WTC11 (cell line): ENCODE measurements at regions not wholly inside any gene's neighbourhood (a gene's known extent, or its start where the extent isn't known, plus 50 kb on each side); places are given as distances from the start of the nearest gene placed in this dataset.

Experiments used
- ATAC-seq: fragments of 200-7000 bp; cut with Tn5 transposase; 2 replicates; pipeline ENCODE4 v1.10.0; 2021; ENCODE audit warnings: mild to moderate bottlenecking, moderate library complexity
- CTCF ChIA-PET: fragments of 300-600 bp; sonication (Branson Sonifier 250); formaldehyde crosslinking; loops from one replicate; lab custom pipeline; 2021; ENCODE audit warnings: antibody characterized with exemption; lab: Charles Lee
- POLR2A ChIA-PET: fragments of 350-600 bp; sonication (Branson Sonifier 250); formaldehyde crosslinking; loops from one replicate; lab custom pipeline; 2021; ENCODE audit warnings: antibody characterized with exemption; lab: Charles Lee
- DNase-seq: peaks from one replicate; pipeline ENCODE4 v3.0.0; 2021; ENCODE audit warnings: low spot score
- H3K27ac Mint-ChIP-seq: 2 replicates; pipeline ENCODE4 v1.8.0; 2021; ENCODE audit warnings: mixed read lengths
- H3K27me3 Mint-ChIP-seq: 2 replicates; pipeline ENCODE4 v1.8.0; 2021; ENCODE audit warnings: low read depth, mild to moderate bottlenecking, moderate library complexity, mixed read lengths
- H3K36me3 Mint-ChIP-seq: 2 replicates; pipeline ENCODE4 v1.8.0; 2021; ENCODE audit warnings: mixed read lengths
- H3K4me1 Mint-ChIP-seq: 2 replicates; pipeline ENCODE4 v1.8.0; 2022; ENCODE audit warnings: mixed read lengths
- H3K4me3 Mint-ChIP-seq: 2 replicates; pipeline ENCODE4 v1.8.0; 2021; ENCODE audit warnings: mild to moderate bottlenecking, moderate library complexity, mixed read lengths
- H3K9me3 Mint-ChIP-seq: 2 replicates; pipeline ENCODE4 v1.8.0; 2021; ENCODE audit warnings: mixed read lengths
- AR ChIP-seq: fragments of 250-450 bp; sonication (Bioruptor Pico); IDR thresholded peaks from 2 replicates; pipeline ENCODE4 v1.9.0; 2021; ENCODE audit warnings: mild to moderate bottlenecking
- ATF1 ChIP-seq: sonication (generic); formaldehyde crosslinking; IDR thresholded peaks from 2 replicates; pipeline ENCODE4 v1.8.1; 2023; ENCODE audit warnings: mild to moderate bottlenecking, moderate library complexity, missing genetic modification reagents
- ATF2 ChIP-seq: sonication (generic); formaldehyde crosslinking; IDR thresholded peaks from 2 replicates; pipeline ENCODE4 v1.8.1; 2022; ENCODE audit warnings: low read depth, missing genetic modification reagents, borderline replicate concordance
- CDX4 ChIP-seq: fragments of 250-450 bp; sonication (Bioruptor Pico); IDR thresholded peaks from 2 replicates; pipeline ENCODE4 v1.9.0; 2021; ENCODE audit warnings: moderate library complexity, mild to moderate bottlenecking, inconsistent platforms, borderline replicate concordance
- CREB1 ChIP-seq: sonication (generic); formaldehyde crosslinking; IDR thresholded peaks from 2 replicates; pipeline ENCODE4 v1.8.0; 2023; ENCODE audit warnings: mild to moderate bottlenecking, missing genetic modification reagents
- E2F5 ChIP-seq: sonication (generic); formaldehyde crosslinking; IDR thresholded peaks from 2 replicates; pipeline ENCODE4 v1.8.1; 2022; ENCODE audit warnings: mild to moderate bottlenecking, moderate library complexity, missing genetic modification reagents
- FOXP4 ChIP-seq: sonication (generic); formaldehyde crosslinking; IDR thresholded peaks from 2 replicates; pipeline ENCODE4 v1.8.0; 2022; ENCODE audit warnings: mild to moderate bottlenecking, missing genetic modification reagents
- GABPB1 ChIP-seq: sonication (generic); formaldehyde crosslinking; IDR thresholded peaks from 2 replicates; pipeline ENCODE4 v1.8.1; 2023; ENCODE audit warnings: mild to moderate bottlenecking, missing genetic modification reagents
- IRF2 ChIP-seq: sonication (generic); formaldehyde crosslinking; IDR thresholded peaks from 2 replicates; pipeline ENCODE4 v1.8.0; 2022; ENCODE audit warnings: low read depth, missing genetic modification reagents, borderline replicate concordance
- JAZF1 ChIP-seq: fragments of 250-450 bp; sonication (Bioruptor Pico); IDR thresholded peaks from 2 replicates; pipeline ENCODE4 v1.9.0; 2021; ENCODE audit warnings: moderate library complexity, mild to moderate bottlenecking, inconsistent platforms
- JUN ChIP-seq: sonication (generic); formaldehyde crosslinking; IDR thresholded peaks from 2 replicates; pipeline ENCODE4 v1.8.0; 2023; ENCODE audit warnings: mild to moderate bottlenecking, missing genetic modification reagents
- NFATC4 ChIP-seq: fragments of 250-450 bp; sonication (Bioruptor Pico); IDR thresholded peaks from 2 replicates; pipeline ENCODE4 v1.9.0; 2021; ENCODE audit warnings: mild to moderate bottlenecking
- NFYB ChIP-seq: sonication (generic); formaldehyde crosslinking; conservative IDR thresholded peaks from 2 replicates; pipeline ENCODE4 v1.8.0; 2022; ENCODE audit warnings: low read depth, missing genetic modification reagents
- NR2C2 ChIP-seq: sonication (generic); formaldehyde crosslinking; IDR thresholded peaks from 2 replicates; pipeline ENCODE4 v1.8.0; 2022; ENCODE audit warnings: mild to moderate bottlenecking, missing genetic modification reagents
- PRRX2 ChIP-seq: fragments of 250-450 bp; sonication (Bioruptor Pico); IDR thresholded peaks from 2 replicates; pipeline ENCODE4 v1.8.0; 2021; ENCODE audit warnings: mild to moderate bottlenecking
- RORB ChIP-seq: fragments of 250-450 bp; sonication (Bioruptor Pico); IDR thresholded peaks from 2 replicates; pipeline ENCODE4 v1.9.0; 2021; ENCODE audit warnings: mild to moderate bottlenecking
- TP53 ChIP-seq: sonication (generic); formaldehyde crosslinking; IDR thresholded peaks from 2 replicates; pipeline ENCODE4 v1.8.1; 2023; ENCODE audit warnings: mild to moderate bottlenecking, missing genetic modification reagents
- ZNF219 ChIP-seq: sonication (generic); formaldehyde crosslinking; IDR thresholded peaks from 2 replicates; pipeline ENCODE4 v1.8.0; 2023; ENCODE audit warnings: missing genetic modification reagents, mild to moderate bottlenecking, borderline replicate concordance
- ZNF263 ChIP-seq: sonication (generic); formaldehyde crosslinking; IDR thresholded peaks from 2 replicates; pipeline ENCODE4 v1.8.1; 2022; ENCODE audit warnings: low read depth, mild to moderate bottlenecking, moderate library complexity, missing genetic modification reagents
- TF ChIP-seq, protein P1 (sequence below): sonication (generic); formaldehyde crosslinking; IDR thresholded peaks from 2 replicates; pipeline ENCODE4 v1.8.0; 2023; ENCODE audit warnings: mild to moderate bottlenecking, missing genetic modification reagents
- TF ChIP-seq, protein P2 (sequence below): fragments of 250-450 bp; sonication (Bioruptor Pico); IDR thresholded peaks from 2 replicates; pipeline ENCODE4 v1.8.0; 2021; ENCODE audit warnings: mild to moderate bottlenecking
- TF ChIP-seq, protein P3 (sequence below): fragments of 250-450 bp; sonication (Bioruptor Pico); IDR thresholded peaks from 2 replicates; pipeline ENCODE4 v1.9.0; 2021; ENCODE audit warnings: mild to moderate bottlenecking, borderline replicate concordance

- no peak for TF ChIP-seq CDX4
- TF ChIP-seq ZNF219, result no peak
- no peak for TF ChIP-seq FOXP4 (CRISPR knock-in tag)
- no peak for TF ChIP-seq NR2C2 (CRISPR knock-in tag)
- TF ChIP-seq GABPB1, result no peak
- no peak for TF ChIP-seq JAZF1 (CRISPR knock-in tag)
Measured at GRCh38 chr3:99544786-99545281, 93.6 kb upstream of the COL8A1 start (continued).

DNA sequence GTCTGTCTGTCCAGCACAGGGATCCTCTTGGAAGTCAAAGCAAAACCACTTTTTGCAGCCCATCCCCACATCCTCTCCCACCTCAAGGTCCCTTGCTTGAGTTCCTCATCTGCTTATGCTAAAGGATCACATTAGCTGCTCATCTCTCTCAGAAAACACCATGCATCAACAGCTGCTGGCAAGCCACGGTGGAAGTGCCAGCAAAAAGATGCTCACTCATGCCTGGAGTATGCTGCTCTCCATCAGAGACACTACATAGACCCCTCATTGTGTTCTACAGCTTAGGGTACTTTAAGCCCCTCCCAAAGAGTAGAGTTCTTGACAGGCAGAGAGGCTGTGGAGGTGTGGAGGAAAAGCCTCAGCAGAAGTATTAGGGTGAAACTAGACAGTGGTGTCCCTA, 94.6 kb upstream of the COL8A1 start:
- CTCF ChIA-PET, result interaction anchor here (0.8 kb wide), 1 partner anchor 12 kb away, joined by 3 read pairs; no protein-coding TSS in a partner anchor
- no peaks in the 10 kb centered on the region for H3K27me3 Mint-ChIP-seq
- POLR2A ChIA-PET, result no interaction called here
- ATAC-seq (no peak), DNase-seq (no peak)
- peaks cover 8% of the 10 kb centered on the region for H3K9me3 Mint-ChIP-seq
- peaks cover 12% of the 10 kb centered on the region for H3K4me1 Mint-ChIP-seq
- no peak overlapping the region for H3K27ac Mint-ChIP-seq
- H3K36me3 Mint-ChIP-seq, result no peaks in the 10 kb centered on the region
- H3K4me3 Mint-ChIP-seq, result no peak overlapping the region
- TF ChIP-seq NFATC4 (no peak), E2F5 (CRISPR knock-in tag) (no peak), ZNF263 (CRISPR knock-in tag) (no peak), NFYB (CRISPR knock-in tag) (no peak), CREB1 (CRISPR knock-in tag) (no peak), AR (CRISPR knock-in tag) (no peak), ATF1 (CRISPR knock-in tag) (no peak), ATF2 (CRISPR knock-in tag) (no peak), RORB (CRISPR knock-in tag) (no peak), TP53 (CRISPR knock-in tag) (no peak), PRRX2 (no peak), IRF2 (no peak), JUN (CRISPR knock-in tag) (no peak)
- TF ChIP-seq, protein P1, sequence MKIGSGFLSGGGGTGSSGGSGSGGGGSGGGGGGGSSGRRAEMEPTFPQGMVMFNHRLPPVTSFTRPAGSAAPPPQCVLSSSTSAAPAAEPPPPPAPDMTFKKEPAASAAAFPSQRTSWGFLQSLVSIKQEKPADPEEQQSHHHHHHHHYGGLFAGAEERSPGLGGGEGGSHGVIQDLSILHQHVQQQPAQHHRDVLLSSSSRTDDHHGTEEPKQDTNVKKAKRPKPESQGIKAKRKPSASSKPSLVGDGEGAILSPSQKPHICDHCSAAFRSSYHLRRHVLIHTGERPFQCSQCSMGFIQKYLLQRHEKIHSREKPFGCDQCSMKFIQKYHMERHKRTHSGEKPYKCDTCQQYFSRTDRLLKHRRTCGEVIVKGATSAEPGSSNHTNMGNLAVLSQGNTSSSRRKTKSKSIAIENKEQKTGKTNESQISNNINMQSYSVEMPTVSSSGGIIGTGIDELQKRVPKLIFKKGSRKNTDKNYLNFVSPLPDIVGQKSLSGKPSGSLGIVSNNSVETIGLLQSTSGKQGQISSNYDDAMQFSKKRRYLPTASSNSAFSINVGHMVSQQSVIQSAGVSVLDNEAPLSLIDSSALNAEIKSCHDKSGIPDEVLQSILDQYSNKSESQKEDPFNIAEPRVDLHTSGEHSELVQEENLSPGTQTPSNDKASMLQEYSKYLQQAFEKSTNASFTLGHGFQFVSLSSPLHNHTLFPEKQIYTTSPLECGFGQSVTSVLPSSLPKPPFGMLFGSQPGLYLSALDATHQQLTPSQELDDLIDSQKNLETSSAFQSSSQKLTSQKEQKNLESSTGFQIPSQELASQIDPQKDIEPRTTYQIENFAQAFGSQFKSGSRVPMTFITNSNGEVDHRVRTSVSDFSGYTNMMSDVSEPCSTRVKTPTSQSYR (CRISPR knock-in tag), result no peak
- TF ChIP-seq, protein P2, sequence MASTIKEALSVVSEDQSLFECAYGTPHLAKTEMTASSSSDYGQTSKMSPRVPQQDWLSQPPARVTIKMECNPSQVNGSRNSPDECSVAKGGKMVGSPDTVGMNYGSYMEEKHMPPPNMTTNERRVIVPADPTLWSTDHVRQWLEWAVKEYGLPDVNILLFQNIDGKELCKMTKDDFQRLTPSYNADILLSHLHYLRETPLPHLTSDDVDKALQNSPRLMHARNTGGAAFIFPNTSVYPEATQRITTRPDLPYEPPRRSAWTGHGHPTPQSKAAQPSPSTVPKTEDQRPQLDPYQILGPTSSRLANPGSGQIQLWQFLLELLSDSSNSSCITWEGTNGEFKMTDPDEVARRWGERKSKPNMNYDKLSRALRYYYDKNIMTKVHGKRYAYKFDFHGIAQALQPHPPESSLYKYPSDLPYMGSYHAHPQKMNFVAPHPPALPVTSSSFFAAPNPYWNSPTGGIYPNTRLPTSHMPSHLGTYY (CRISPR knock-in tag), result no peak
- TF ChIP-seq, protein P3, sequence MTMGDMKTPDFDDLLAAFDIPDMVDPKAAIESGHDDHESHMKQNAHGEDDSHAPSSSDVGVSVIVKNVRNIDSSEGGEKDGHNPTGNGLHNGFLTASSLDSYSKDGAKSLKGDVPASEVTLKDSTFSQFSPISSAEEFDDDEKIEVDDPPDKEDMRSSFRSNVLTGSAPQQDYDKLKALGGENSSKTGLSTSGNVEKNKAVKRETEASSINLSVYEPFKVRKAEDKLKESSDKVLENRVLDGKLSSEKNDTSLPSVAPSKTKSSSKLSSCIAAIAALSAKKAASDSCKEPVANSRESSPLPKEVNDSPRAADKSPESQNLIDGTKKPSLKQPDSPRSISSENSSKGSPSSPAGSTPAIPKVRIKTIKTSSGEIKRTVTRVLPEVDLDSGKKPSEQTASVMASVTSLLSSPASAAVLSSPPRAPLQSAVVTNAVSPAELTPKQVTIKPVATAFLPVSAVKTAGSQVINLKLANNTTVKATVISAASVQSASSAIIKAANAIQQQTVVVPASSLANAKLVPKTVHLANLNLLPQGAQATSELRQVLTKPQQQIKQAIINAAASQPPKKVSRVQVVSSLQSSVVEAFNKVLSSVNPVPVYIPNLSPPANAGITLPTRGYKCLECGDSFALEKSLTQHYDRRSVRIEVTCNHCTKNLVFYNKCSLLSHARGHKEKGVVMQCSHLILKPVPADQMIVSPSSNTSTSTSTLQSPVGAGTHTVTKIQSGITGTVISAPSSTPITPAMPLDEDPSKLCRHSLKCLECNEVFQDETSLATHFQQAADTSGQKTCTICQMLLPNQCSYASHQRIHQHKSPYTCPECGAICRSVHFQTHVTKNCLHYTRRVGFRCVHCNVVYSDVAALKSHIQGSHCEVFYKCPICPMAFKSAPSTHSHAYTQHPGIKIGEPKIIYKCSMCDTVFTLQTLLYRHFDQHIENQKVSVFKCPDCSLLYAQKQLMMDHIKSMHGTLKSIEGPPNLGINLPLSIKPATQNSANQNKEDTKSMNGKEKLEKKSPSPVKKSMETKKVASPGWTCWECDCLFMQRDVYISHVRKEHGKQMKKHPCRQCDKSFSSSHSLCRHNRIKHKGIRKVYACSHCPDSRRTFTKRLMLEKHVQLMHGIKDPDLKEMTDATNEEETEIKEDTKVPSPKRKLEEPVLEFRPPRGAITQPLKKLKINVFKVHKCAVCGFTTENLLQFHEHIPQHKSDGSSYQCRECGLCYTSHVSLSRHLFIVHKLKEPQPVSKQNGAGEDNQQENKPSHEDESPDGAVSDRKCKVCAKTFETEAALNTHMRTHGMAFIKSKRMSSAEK (CRISPR knock-in tag), result no peak
